ENCODE measurements at regions not wholly inside any gene's neighbourhood (a gene's known extent, or its start where the extent isn't known, plus 50 kb on each side); places are given as distances from the start of the nearest gene placed in this dataset.

- TF ChIP-seq, protein P1, sequence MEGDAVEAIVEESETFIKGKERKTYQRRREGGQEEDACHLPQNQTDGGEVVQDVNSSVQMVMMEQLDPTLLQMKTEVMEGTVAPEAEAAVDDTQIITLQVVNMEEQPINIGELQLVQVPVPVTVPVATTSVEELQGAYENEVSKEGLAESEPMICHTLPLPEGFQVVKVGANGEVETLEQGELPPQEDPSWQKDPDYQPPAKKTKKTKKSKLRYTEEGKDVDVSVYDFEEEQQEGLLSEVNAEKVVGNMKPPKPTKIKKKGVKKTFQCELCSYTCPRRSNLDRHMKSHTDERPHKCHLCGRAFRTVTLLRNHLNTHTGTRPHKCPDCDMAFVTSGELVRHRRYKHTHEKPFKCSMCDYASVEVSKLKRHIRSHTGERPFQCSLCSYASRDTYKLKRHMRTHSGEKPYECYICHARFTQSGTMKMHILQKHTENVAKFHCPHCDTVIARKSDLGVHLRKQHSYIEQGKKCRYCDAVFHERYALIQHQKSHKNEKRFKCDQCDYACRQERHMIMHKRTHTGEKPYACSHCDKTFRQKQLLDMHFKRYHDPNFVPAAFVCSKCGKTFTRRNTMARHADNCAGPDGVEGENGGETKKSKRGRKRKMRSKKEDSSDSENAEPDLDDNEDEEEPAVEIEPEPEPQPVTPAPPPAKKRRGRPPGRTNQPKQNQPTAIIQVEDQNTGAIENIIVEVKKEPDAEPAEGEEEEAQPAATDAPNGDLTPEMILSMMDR (IDR thresholded peaks at IDR 0.05): no peak
- no peak for TF ChIP-seq EP300 (IDR thresholded peaks at IDR 0.05)
These were observed 217.8 kb downstream of the ANAPC1 start for GRCh38 chr2:111666160-111666559.

Measured in stomach (tissue), 4 donors.